NCI-H2196 (cell line): ENCODE measurements at regions not wholly inside any gene's neighbourhood (a gene's known extent, or its start where the extent isn't known, plus 50 kb on each side); places are given as distances from the start of the nearest gene placed in this dataset.
"Not testable (repeated sequence)": the region's sequence is repeated elsewhere in the genome, so short reads cannot be mapped to it uniquely, and the experiment has no call there.

Experiments used
- DNase-seq: peaks from one replicate; lab custom pipeline; 2025; ENCODE audit not compliant: unreplicated experiment; lab: John Stamatoyannopoulos, UW

DNA sequence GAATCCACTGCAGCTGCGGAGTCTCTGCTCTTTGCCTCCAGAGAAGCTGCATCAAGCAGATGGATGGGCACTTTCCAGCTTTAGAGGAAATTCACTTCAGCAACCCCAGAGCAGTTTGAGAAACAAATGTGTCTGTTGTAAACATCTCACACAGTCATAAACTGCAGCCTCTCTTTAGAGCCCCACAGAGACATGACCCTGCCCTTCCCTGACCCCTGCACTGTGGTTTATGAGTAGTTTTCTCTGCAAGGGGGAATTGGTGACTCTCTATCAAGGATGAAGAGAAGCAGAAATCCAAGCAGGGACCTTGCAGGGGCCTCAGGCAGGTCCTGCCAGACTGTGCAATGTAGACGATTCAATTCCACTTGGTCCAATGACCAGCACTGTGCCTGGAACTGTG is 160.2 kb downstream of the SH2D4B start:
- no peak for DNase-seq

DNA sequence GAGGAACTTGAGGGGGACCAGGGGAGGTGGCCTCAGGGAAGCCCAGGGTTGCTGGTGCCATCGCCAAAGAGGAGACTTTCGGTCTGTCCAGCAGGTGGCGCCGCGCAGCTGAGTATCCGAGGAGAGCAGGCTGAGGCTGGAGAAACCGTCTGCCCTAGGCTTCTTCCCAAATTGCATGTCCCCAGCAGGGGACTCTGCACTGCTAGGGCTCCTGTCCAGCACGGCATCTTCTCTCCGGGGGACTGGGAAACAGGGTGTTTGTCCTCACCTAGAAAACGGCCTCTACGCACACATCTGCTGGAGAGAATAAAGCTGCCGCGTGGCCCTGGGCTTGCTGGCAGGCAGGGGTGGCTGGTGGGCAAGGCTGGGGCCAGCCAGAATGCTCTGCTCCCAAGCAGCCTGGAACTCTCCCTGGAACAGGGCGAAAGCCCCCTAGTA is 161.9 kb downstream of the SH2D4B start:
- DNase-seq, result peak; percentile 63

DNA sequence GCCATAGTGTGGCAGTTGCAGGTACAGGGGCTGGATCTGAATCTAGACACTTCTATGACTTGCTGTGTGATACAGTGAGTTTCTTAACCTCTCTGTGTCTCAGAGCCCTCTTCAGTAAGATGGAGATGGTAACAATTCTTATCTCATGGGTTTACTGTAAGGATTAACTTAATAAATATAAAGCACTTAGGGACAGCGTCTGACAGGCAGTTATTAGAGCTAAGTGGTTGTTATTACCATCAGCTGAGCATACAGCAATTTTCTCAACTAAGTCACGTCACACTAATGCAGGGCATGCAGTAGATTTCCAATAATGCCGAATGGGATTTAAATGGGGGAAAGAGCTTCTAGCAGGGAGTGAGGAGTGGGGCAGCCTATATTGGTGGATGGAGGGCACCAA is 162.6 kb downstream of the SH2D4B start:
- DNase-seq, result no peak

DNA sequence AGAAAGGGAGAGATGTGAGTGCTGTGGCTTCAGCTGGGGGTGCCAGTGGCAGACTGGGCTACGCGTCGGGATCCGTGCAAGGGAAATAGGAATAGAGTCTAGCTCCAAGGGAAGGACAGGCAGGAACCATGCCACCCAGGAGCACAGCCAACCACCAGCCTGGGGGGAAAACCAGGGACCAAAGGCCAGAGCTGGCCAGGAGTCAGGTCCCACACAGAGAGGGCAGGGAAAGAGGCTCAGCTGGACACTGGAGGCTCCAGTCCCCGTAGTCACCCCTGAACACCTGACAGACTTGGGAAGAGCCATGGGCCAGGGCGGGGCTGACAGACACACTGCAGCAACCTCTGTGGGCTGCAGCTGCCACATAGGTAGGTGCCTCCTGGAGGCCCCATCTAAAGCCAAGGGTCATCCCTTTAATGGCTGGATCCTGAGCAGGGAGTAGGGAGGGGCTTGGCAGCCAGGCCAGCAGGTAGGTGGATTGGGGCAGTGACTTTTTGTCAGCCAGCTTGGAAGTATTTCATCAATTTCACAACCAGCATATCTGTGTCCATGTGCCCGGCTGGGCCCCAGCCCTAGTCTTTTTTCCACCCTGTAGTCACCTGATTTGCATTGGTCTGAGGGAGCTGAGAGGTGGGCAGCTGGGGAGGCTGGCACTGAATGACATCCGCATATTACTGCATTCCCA is 163.2 kb downstream of the SH2D4B start:
- no peak for DNase-seq

DNA sequence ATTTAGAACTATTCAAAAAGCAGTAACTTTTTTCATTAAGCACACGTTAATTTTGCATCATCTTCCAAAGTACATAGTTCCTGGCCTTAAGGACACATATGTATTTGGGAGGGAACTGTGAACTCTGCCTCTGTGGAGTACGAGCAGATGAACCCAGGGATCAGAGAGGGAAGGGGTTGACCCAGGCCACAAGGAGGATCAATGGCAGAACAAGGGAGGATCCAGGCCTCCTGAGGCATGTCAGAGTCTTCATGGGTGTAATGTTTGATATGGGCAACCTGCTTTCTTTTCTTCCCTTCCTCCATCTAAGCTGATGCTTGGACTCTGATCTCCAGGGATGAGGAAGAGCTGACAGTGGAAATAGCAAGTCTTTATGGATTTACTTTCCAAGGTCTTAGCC is 164.0 kb downstream of the SH2D4B start:
- no peak for DNase-seq

DNA sequence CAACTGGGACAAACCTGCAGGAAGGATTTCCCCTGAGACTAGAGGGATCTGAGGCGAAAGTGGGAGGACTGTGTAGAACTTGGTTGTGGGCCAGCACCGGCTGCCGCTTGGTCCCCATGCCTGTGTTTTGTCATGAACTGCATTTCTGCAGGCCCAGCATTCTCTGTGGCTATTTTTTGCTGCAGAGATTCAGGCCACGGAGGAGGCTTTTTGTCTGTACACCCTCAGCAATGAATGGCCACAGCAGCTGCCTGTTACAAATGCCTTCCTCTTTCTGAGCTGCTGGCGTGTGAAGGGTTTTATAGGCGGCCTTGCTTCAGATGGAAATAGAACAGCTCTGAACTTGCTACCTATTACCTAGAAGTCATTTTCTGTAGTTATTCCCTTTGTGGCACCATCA is 164.4 kb downstream of the SH2D4B start:
- DNase-seq, result no peak

DNA sequence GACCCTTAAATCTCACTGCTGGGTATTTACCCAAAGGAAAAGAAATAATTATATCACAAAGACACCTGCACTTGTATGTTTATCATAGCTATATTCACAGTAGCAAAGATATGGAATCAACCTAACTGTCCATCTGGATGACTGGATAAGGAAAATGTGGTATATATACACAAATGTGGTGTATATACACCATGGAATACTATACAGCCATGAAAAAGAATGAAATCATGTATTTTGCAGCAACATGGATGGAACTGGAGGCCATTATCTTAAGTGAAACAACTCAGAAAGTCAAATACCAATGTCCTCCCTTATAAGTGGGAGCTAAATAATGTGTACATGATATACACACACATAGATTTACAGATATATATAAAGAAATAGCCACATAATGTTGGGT is 168.2 kb downstream of the SH2D4B start:
- no peak for DNase-seq

DNA sequence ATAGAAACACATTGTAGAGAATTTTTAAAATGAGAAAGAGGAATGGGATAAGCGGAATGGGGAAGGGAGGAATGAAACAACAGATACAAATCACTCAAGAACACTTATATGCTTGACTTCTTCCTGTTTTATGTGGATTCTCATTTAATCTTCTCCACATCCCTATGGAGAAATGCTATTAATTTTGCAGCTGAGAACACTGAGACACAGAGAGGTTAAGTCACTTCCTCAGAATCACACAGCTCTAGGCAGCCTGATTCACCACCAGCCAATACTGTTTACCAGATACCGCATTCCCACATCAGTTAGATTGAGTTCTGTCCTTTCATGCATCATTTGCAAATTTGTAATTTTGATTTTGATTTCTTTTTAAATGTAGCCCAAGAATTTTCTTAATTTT is 170.5 kb downstream of the SH2D4B start:
- no peak for DNase-seq

DNA sequence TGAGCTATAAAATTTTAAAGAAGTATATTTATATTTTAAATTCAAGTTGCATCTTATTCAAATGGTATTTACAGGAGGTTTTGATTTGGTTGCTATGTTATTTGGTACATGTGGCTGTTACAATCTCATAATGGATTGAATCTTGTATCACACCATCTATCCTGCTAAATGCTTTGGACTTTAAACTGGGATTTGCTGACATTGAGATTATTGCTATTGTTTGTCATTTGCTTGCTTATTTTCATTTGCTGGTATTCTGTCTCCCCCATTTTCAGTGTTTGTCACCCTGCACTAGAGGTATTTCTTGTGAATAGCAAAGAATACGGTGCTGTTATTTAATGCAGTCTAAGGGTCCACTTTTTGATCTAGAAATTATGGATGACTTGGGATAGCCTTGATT is 171.1 kb downstream of the SH2D4B start:
- DNase-seq, result no peak

DNA sequence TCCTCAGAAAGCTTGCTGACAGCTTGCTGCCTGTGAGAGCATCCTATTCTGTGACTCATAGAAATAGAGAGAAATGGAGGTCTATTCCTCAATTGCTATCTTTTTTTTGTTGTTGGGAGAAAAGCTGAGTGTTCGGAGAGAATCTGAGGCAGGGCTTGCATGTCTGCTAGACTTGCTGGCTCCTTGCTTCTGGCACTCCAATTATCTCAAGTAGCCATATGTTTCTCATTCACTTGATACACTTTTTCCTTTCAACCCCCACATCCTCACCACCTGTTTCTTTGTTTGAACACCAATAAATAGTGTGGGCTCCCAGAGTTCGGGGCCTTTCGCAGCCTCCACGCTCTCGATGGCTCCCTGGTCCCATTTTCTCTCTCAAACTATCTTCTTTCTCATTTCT is 172.2 kb downstream of the SH2D4B start:
- DNase-seq, result no peak

DNA sequence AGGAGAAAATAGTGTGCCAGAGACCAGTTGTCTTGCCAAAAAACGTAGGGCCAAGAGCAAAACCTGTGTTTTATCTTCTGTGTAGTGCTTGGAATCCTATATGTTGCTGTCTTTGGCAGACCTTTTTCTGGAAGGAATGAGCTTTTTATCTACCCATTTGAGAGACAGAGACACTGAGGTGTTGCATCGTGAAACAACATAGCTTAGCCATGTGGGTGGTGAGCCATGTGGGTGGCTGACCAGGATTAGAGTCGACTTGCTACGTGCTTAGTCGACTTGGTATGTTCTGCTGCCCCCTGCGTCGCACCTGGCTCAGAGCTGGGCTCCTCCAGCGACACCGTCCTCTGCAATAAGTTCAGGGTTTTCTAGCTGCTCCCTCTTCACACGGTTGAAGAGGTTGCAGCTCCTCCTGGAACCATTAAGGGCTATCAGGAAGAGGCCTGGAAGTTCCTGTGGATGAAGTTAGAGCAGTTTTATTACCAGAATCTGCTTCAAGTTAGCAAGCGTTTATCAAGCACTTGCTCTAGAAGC is 175.8 kb downstream of the SH2D4B start:
- no peak for DNase-seq

DNA sequence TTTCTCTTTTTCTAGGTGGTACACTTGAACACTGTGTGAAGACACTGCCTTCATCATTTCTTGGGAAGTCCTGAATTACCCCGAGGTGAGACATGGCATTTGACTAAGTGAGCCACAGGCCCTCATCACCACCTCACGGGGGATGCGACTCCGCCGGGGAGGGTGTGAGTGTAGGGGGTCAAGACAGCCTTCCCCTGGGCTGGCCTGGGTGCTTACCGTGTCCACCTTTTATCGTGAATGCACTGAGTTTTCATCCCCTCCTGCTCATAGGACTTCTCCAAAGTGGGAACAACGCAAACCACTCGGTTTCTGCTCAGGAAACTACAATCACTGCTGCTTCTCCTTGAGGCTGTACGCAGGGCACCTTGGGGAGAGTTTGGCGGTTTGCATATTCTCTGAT is 176.9 kb downstream of the SH2D4B start:
- DNase-seq, result no peak

DNA sequence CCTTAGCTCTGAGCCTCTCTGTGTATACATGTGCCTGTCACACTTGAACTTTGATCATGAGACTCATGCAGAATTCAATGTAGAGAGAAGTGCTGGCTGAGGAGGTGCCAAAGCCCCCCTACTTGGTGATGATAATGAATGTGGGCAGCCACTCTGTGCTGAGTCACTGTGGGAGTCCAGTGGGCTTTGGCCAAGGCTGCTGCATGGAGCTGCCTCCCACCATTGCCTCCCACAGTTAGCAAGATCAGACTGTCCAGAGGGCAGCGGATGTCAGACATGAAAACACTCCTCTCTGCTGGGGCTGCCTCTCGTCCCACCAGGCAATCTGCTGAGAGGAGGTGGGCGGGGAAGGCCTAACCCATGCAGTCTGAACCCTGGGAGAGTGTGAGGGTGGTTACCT is 180.3 kb downstream of the SH2D4B start:
- DNase-seq, result no peak

DNA sequence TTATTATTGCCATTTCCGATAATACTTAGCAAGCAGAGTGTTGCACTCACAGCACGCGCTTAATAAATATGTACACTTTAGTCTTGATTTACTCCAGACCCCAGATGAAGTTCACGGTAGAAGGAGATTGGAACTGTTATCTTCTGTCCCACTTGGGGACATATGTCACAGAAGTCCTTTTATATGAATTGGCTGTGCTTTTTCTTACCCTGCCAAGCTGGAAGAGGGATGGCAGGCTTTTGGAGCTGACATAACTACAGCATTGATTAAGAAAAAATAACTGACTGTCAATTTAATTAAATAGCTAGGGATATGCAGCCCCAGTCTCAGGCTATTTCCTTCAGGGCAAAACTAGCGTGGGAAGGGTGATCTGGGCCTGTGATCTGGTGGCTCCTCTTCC is 182.2 kb downstream of the SH2D4B start:
- DNase-seq, result no peak

DNA sequence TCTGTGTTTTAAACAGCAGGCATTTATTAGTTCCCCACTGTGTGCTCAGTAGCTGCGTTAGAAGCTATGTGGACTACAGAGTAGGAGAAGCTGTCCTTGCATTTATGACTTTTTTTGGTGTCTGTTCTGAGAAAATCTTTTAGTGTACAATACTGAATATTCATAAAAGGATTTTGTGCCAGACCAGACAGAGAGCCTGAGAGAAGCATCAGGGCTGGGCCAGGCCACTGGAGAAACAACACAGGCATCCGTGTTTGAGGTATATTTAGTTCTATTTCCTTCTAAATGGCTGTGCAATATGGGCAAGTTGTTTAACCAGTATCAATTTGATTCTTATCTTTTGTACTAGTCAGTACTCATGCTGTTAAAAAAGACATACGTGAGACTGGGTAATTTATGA is 182.8 kb downstream of the SH2D4B start:
- no peak for DNase-seq

DNA sequence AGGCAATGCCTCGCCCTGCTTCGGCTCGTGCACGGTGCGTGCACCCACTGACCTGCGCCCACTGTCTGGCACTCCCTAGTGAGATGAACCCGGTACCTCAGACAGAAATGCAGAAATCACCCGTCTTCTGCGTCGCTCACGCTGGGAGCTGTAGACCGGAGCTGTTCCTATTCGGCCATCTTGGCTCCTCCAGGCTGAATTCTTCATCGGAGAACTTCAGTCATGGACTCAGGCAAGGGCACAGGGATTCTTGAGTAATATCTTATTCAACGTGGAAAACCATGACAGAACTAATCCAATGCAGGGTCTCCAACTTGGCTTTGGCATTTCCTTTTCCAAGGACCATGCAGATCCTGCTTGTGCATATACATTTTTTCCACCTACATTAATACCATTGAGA is 190.7 kb downstream of the SH2D4B start:
- not testable (repeated sequence) for DNase-seq

DNA sequence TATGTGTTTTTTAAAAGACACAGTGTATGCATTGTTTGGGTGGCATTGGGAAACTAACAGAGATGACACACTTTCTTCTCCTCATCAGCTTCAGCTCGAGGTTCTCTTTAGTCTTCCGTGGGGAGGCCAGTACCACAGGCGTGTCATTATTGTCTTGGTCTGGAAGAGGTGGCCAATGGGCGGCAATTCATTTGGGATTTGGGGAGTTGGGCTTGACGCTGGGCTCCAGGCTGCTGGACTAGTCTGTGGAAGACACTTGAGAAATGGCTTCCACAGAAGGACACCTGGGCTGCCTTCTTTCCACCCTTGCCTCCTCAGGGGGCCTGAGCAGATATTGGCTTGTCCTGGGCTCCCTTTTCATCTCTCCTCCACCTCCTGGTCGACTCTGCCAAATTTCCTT is 192.2 kb downstream of the SH2D4B start:
- no peak for DNase-seq

DNA sequence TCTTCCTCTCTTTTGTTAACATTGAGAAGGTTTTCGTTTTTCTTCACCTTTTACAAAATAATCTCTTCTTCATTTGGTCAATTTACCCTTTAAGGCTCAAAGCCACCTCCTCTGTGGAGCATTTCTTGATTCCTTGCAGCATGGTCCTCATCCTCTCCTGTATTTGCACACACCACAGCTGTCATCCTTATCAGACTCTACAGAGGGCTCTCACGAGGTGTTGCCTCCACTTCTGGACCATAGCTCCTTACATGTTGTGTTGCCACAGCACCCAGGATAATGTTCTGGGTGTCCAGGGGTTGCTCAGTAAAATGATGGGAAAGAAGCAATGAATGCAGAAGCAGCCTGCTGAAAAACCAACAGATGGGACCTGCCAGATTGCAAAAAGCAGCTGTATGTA is 192.8 kb downstream of the SH2D4B start:
- no peak for DNase-seq

DNA sequence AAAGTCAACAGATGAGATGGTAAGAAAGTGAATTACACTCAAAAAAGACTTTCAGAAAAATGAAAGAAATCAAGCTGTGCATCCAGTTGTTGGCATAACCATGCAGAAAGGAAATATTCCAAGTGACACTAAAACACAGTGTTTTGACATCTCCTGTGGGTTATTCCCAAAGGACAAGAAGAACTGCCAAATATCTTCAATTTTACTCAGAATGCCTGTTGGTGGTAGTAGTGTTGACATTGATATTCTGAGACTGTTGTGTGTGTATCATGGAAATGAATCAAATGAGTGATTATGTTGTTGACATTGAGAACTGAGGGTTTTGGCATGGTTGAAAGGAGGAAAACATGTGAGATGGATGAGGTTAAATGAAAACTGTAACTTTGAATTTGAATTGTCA is 196.9 kb downstream of the SH2D4B start:
- DNase-seq, result no peak

DNA sequence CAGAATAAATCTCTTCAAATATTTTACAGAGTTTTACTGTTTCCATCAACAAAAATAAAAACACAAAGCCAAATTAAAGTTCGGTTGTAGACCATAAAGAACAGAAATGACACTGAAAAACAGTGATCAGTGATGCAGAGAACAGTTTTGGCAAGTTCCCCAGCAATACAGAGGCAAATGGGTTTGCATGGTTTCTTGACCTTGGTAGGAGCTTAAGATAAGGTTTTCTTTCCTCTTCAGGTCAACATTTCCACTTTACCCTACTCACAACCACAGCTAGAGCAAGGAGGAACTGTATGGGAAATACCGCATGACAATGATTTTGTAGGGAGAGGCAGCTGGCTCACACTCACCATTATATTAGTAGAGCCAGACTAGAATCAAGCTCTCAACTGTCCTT is 199.5 kb downstream of the SH2D4B start:
- no peak for DNase-seq

DNA sequence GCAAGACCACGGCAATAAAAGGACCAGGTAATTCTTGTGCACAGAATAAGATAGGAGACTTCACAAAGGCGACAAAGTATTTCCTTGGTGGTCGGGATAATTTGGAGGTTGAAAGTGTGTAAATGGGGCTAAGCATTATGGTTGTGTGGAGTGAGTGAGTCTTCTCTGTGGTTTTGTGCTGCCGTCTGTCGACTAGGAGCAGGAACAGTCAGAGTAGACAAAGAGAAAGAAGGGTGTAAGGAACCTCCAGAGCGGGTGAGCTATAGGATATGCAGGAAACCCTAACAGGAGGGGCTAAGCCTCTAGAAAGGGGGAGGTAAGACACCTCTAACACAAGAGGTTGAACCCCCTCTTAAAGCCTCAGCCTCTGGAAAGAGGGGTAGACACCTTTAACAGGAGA is 201.6 kb downstream of the SH2D4B start:
- DNase-seq, result no peak

DNA sequence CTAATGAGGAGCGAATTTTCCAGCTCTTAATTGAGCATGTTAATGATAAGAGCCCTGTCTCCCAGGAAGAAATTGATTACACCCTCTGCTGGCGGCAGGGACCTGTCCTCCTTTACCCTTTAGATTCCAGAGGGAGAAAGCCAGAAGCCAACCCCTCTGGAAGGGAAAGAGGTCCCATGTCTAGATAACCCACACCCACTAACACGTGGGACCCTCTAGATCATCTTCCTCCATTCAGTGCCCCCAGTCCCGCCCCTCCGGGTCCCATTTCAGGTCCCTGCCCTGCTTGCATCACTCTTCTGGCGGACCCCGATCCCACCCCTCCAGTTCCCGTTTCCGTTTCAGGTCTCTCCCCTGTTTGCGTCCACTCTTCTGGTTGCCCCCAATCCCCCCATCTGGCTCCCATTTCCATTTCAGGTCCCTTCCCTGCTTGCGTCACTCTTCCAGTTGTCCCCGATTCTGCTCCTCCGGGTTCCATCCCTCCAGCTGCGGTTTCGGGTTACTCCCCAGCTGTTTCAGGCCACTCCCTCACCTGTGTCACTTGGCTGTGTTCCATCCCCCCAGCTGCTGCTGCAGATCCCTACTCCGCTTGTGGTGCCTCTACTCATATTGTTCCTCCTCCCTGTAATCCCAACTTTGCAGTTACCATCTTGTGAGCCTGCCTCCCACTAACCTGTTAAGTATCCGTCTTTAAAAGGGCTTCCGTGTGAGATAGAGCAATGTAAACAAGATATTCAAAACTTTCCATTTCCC is 202.4 kb downstream of the SH2D4B start:
- no peak for DNase-seq

DNA sequence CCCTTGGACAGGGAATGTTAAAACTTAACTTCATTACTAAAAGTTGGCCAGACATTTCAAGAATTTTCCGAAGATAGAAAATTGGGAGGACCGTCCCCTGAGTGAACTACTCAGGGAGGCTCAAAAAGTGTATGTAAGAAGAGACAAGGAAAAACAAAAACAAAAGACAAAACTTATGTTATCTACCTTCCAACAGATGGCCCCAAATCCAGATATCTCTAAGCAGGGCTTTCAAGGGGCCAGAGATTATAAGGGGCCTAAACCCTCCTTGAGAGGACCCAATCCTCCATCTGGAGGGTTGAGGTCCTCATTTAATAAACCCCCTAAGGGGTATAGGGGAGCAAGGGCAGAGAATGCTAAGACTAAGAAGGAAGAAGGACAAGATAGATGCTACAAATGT is 203.6 kb downstream of the SH2D4B start:
- DNase-seq, result no peak
